HG02884 (cell line): ENCODE measurements at regions not wholly inside any gene's neighbourhood (a gene's known extent, or its start where the extent isn't known, plus 50 kb on each side); places are given as distances from the start of the nearest gene placed in this dataset.

Source experiments
- ATAC-seq: cut with Tn5 transposase; IDR thresholded peaks from one replicate; pipeline ENCODE4 v1.9.1; 2021; ENCODE audit warnings: mild to moderate bottlenecking, moderate library complexity; ENCODE audit not compliant: unreplicated experiment

DNA sequence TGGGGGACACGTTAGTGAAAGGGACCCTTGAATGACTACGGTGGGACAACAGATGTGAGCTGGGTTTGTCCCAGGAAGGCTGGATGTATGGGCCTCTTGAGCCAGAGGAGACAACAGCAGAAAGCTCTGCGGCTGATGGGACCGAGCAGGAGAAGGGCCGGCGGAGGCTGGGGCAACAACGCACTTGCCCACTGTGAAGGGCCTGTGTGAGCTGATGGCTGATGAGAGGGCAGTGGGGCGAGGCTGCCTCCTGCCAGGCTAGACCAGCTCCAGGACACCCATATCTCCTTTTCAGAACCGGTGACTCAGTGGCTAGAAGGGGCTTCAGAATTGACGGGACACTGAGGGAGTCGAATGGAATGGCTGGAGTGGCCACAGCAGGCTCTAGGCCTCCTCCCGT is 250.1 kb downstream of the SEC14L1 start:
- ATAC-seq, result no peak

DNA sequence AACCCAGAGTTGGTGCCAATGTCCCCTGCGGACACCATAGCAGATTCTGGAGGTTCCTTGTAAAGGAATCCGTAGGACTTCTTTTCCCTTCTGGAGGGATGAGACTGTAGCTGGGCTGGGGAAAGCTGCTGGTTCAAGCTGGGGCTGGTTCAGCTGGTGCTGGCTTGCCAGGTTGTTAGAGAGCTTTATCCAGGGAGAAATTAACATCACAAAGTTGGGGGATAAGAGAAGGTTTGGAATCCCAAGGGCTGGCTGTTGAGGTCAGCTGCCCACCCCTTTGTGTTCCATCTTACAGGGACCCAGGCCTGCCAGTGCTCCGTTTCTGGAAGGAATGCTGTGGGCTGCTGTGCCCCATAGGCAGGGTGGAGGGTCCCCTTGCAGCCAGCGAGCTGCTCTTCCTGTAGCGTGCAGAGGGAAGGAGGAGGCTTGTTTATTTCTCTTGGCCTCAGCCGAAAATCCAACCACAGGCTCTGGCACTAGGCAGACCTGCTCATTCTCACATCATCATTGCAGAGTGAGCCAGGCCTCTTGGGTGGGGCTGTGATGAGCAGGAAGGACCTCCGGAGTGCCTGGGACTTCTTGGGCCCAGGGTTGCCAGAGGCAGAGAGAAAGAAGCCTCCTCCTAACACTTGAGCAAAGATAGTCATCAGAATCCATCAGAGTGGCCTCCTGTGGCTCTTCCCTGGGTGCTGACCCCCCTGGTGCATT is 251.1 kb downstream of the SEC14L1 start:
- no peak for ATAC-seq

DNA sequence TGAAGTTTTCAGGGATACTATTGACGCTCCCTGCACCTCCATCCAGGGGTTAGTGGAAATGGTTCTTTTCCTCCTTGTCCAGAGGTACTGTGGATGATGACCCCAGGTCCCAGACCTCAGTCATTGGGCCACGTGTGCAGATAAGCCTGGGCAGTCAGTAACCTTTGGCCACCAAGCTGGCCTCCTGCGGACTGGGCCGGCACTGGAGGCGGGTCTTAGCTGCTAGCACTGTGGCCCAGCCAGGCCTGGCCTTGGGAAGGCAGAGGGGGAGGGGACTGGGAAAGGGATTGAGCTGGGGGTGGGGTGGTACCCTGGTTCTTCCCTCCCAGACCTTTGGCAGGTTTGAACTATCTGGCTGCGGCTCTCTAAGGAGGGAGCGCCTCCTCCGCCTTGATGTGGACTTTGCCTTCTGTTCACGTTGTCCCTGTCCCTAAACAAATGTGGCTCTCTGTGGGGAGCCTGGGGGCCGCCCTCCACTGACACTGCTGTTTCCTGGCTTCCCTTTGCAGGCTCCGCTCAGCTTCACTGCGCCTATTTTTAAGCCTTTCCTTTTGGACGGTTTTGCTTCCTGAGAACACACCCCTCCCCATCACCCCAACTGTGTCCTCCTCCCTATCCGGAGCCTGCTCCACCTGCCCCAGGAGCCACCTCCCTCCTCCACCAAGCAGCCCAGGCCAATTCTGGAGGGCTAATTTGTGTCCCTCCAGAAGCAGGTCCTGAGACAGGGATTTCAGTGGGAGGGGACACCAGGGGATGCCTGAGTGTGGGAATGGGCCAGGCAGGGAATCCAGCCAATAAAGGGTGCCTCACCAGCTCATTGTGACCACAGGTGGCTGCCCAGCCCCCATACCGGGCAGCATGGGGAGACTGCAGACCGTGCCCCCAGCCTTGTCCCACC is 251.9 kb downstream of the SEC14L1 start:
- ATAC-seq, result no peak

DNA sequence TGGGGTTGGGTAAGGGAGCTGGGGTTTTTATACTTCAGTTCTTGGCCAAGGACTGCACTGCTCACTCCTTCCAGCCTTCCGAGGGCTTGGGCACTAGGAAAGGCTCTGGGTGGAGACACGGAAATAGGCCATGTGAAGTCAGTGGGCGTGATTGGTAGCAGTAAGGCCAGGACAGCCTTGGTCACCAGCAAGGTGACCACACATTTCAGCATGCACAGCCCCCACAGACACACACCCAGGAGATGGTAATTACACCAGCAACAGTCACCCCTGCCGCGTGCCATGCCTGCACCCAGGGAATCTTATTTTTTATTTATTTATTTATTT is 252.5 kb downstream of the SEC14L1 start:
- ATAC-seq, result no peak

DNA sequence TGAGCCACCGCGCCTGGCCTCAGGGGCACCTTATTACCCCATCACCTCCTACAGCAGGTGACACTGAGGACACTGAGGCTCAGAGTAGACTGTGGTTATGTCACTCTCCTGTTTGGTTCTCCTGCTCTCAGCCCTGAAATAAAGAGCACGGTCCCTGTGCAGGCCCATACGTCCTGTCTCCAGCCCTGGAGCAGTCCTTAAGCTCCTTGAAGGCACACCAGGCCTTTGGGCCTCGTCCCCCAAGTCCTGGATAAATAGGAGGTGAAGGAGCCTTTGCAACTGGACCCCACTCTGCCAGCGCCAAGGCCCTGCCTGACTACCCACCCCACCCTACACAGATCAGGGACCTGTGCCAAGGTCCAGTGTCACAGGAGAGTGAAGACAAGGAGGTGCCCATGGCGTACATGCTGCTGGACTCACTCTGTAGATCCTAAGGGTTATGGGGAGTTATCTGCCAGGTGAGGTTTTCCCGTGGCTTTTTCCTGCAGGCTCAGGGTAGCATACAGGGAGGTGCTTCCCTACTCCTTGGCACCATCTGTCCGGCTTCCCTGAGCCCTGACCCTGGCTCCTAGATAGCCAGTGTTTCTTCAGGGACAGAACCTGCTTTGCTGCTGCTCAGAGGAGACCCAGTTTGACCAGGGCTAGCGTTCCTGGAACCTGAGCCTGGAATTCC is 253.2 kb downstream of the SEC14L1 start:
- no peak for ATAC-seq

DNA sequence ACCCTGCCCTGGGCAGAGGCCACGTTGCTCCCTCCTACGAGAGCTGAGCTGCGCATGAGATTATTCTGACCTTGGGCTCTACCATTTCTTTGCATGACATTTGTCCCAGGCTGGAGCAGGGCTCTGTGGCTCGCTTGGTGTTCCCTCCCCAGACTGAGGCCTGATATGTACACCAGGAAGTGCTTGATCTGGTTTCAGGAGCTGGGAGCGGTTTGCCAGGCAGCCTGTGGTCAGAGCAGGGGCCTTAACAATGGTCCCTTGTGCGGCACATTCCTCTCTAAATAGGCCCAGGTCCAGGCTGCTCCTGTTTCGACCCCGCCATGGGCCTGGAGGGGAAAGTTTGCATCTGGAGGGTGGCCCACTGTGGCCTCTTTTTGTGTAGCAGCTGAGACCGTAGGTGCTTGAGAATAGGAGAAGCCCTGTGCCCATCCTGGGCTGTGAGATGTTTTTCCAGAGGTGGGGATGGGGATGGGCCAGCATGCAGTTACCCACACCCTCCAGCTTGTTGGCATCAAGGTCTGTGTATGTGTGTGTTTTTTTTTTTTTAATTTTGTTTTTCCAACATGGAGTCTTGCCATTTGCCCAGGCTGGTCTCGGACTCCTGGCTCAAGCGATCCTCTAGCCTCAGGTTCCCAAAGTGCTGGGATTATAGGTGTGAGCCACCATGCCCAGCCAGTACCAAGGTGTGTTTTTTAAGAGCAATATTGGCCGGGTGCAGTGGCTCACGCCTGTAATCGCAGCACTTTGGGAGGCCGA is 253.9 kb downstream of the SEC14L1 start:
- no peak for ATAC-seq

DNA sequence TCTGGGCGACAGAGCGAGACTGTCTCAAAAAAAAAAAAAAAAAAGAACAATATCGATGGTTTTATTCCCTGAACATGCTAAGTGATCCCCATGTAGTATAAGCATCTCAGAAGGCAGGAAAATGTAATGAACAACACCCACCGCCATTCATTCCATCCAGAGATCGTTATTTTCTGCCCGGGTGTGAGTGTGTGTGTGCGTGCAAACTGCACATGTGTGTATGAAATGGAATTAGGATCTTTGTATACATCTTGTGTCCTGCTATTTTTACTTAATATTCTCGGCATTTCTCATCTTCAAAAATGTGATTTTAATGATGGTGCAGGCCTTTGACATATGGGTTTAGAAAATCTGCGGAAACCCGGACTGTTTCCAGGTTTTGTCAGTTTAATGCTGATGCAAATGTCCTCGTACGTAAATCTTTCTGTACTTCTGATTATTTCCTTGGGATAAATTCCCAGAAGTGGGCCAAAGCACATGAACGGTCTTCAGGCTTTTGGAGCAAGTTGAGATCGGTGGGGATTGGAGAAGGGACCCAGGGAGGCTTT is 254.8 kb downstream of the SEC14L1 start:
- no peak for ATAC-seq

DNA sequence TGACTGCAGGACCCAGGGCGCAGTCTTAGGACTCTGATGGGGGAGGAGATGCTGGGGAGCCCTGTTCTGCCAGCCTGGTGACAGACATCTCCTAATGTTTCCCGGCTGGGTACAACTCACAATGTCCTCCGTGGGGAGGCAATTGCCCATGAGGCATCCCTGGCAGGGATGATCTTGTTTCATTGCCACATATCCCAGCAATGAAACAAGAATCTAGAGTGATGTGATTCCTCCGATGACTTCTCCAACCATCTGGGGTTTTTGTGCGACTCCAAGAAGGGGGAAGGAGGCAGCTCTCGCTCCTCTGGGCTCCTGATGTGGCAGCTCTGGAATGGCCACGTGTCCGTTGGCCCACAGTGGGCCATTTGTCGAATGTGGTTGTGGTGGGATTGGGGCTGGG is 255.8 kb downstream of the SEC14L1 start:
- no peak for ATAC-seq

DNA sequence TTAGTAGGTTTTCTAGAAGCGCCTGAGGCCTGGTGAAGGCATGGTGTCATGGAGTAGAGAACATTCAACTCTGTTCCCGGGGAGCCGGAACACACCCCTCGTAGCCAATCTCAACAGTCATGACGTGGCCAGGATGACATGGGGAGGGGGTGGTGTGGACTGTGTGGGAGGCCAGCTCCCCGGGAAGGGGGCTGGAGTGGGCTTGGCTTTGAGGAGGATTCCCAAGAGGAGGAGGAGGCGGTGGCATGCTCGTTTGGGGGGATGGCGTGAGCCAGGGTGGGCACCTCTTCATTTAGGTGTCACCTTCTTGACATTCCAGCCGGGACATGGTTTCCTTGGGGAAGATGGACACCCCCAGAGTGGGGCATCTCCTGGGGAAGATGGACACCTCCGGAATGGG is 257.5 kb downstream of the SEC14L1 start:
- no peak for ATAC-seq

DNA sequence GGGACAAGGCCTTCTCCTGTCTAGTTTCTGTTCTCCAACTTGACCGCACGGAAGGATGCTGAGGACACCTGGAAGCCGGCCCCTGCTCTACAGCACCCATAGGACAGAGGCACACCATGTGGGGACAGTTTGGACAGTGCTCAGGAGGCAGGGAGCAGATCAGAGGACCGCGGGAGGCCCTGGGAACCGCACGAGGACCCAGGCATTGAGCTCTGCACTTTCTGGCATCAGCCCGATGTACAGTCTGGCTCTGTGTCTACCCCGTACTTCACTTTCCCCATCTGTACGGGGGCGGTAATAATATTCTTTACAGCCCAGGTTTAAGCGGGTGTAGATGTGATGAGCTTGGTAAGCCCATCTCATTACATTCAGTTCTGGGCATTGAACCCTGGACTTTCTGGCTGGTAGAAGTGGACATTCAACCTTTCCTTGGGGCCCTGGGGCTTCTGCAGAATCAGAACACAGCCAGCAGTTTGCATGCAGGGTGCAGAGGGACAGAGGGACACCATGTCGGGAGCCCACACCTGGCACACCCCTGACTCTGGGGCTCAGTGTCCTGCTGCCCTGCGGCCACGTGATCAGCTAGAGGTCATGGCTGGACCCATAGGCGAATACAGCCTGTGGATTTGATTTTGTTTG is 258.7 kb downstream of the SEC14L1 start:
- no peak for ATAC-seq

DNA sequence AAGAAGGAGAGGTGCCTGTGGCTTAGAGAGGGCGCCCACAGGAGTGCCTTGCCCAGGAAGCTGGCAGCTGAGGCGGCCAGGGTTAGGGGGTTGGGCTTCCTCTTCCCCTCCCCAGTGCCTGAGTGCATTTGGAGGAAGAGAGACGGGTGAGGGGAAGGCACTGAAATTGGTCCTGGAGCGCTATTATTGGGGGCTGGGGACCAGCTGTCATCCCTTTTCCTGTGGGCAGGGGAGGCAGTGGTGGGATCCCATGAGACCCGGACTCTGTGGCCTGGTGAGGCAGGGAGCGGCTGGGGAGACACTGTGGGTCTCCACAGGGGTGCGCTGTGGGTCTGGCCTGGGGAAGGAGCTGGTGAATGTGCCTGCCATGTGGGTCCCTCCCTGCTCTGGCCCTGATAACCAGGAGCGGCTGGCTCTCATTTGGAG is 259.7 kb downstream of the SEC14L1 start:
- no peak for ATAC-seq

DNA sequence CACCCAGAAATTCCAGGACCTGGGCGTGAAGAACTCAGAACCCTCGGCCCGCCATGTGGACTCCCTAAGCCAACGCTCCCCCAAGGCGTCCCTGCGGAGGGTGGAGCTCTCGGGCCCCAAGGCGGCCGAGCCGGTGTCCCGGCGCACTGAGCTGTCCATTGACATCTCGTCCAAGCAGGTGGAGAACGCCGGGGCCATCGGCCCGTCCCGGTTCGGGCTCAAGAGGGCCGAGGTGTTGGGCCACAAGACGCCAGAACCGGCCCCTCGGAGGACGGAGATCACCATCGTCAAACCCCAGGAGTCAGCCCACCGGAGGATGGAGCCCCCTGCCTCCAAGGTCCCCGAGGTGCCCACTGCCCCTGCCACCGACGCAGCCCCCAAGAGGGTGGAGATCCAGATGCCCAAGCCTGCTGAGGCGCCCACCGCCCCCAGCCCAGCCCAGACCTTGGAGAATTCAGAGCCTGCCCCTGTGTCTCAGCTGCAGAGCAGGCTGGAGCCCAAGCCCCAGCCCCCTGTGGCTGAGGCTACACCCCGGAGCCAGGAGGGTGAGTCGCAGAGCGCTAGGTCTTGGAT is 261.5 kb downstream of the SEC14L1 start:
- ATAC-seq, result no peak

DNA sequence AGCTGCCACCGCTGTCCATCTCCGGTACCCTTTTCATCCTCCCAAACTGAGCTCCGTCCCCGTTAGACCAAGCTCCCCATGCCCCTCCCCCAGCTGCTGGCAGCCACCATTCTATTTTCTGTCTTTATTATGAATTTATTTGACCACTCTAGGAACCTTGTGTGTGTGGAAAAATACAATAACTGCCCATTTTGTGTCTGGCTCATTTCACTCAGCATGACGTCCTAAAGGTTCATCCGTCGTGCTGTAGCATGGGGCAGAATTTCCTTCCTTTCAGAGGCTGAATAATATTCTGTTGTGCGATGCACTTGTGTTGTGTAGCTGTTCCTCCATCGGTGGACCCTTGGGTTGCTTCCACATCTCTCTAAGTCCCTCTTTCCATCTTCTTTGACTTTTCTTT is 263.1 kb downstream of the SEC14L1 start:
- ATAC-seq, result no peak

DNA sequence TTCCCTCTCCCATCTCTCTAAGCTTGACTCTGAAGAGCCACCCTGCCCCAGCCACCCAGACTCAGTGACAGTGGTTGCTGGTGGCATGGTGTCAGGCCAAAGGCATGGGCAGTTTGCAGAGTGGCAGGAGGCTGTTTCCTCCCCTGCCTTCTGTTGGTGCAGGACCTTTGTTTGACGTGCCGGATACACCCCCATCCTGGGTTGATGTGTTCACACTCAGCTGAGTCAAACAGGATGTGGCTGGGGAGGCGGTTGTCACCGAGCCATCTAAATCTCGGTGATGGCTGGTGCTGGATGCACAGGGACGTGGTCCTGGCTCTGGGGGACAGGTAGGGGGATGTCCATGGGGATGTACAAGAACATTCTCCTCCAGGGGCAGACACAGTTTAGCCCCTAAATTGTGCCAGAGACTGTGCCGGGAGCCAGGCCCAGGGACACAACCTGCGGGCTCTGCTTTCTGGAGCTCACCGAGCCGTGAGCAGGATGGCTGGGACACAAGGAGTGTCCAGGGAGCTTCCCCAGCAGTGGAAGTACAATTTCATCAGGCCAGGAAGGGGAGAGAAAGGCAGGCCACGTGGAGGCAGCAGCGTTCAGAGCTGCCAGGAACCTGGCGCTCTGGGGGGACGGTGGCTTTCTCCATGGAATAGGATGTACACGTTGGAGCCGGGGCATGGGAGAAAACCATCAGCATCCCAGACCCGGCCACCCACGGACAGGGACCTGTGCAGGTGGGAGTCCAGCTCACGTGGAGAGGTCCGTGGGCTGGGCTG is 264.2 kb downstream of the SEC14L1 start:
- peak; percentile 70 for ATAC-seq

DNA sequence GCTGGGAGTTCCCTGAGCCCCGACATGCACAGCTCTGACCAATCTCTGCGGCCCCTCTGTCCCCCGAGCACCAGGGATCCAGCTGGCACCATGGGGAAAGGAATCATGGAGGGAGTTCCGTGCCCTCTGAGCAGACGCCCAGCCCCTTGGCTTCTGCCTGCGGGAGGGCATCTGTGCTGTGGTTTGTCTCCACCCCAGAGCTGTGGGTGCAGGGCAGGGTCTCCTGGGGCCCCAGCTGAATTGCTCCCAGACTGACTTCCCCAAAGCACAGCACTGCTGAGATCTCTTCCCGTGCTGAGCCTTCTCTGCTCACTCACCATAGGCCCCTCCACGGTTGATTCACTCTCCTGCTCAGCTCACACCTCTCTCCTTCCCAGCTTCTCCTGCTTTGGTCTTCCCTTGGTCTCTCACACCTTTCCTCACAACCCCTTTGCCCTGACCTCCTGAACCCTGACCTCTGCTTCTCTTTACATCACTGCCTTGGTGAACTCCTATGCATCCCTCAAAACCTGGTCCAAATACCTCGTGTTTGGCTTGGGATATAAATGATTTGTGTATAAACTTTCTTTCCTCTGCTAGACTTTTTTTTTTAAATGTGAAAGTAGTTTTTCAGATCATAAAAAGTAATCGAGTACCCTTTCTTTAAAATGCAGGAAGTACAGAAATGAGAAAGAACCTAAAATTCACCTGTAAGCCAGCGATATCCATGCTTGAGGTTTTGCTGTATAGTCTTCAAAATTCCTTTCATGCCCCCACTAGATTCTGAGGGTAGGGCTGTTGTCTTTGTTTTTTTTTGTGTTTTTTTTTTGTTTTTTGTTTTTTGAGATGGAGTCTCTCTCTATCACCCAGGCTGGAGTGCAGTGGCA is 265.3 kb downstream of the SEC14L1 start:
- ATAC-seq, result no peak

DNA sequence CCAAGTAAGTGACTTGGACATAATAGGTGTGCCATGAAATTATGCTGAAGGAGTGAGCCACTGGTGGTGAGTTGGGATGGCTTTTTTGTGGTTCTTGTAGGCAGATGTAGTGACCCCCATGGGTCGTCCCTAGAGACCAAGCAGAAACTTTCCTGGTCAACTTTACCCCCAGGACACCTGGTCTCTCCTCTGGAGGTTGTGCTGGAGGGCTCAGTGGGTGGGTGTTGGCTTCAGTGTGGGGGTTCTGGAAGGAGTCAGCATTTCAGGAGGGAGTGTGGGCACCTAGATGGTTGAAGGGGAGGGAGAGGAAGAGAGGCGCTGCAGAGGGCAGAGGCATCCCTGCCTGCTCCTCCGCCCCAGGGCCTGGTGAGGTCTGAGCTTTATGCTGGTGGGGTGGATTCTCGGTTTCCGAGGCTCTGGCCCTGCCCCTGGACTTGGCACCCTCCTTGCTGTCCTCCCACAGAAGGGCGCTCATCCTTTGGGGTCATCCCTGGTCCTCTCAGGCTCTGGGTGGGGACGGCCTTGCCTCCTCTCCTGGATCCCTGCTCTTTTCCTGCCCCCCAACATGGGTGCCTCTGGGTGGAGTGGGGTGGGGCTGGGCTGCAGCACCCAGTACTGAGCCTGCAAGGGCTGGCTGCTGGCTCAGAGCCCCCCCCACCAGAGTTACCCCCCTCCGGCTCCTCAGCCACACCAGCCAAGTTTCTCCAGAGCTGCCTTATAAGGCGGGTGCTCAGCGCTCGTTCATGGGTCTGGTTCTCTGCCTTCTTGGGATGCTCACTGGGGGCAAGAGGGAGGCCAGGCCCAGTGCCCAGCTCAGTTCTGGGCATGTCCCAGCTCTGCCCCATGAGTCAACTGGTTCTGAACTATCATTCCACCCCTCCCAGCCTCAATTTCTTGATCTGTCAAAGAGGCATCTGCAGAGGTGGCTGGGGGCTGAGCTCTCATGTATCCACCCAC is 266.8 kb downstream of the SEC14L1 start:
- no peak for ATAC-seq

DNA sequence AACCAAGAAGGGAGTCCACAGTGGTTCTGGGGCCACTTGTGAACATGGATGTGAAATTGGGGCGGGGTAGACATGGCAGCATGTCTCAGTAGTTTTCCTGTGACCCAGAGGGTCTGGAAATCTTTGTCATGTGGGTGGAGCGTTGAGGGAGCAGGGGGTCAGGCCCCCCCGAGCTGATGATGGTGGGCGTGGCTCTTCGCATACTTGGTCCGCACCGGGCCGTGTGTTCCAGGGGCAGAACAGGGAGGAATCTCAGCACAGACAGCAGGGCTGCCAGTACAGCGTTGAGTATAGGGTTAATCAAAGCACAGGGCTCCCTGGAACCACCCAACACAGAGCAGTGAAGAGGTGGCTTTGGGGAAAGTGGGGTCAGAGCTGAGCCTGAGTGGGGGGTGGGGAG is 267.5 kb downstream of the SEC14L1 start:
- no peak for ATAC-seq
